Esophagus squamous epithelium (tissue), 5 donors: ENCODE measurements at regions not wholly inside any gene's neighbourhood (a gene's known extent, or its start where the extent isn't known, plus 50 kb on each side); places are given as distances from the start of the nearest gene placed in this dataset.

Experiments
- DNase-seq: peaks from one replicate; lab custom pipeline; 2025; lab: John Stamatoyannopoulos, UW
- H3K27ac ChIP-seq, 4 donors: fragments of 200-600 bp; sonication (generic); one replicate each; pipeline ENCODE4 v1.5.1; 2016 to 2019; ENCODE audit warnings: mild to moderate bottlenecking in 1 of 4
- H3K27me3 ChIP-seq, 4 donors: fragments of 200-600 bp; sonication (generic); 1 replicate in 3 of 4; 2 replicates in 1 of 4; pipeline versions ENCODE4 v1.5.1 to v1.6.0; 2017 to 2021; ENCODE audit warnings: antibody characterized with exemption in 1 of 4
- H3K36me3 ChIP-seq, 3 donors: fragments of 200-600 bp; sonication (generic); one replicate each; pipeline ENCODE4 v1.5.1; 2016 to 2019
- H3K4me1 ChIP-seq, 3 donors: fragments of 200-600 bp; sonication (generic); one replicate each; pipeline ENCODE4 v1.5.1; 2017 to 2019
- H3K4me3 ChIP-seq, 4 donors: fragments of 200-600 bp; sonication (generic); 1 replicate in 3 of 4; 2 replicates in 1 of 4; pipeline ENCODE4 v1.5.1; 2016 to 2019; ENCODE audit warnings: mild to moderate bottlenecking in 2 of 4, moderate library complexity in 1 of 4
- H3K9me3 ChIP-seq, 3 donors: fragments of 200-600 bp; sonication (generic); one replicate each; pipeline ENCODE4 v1.5.1; 2016 to 2019
- CTCF ChIP-seq, 6 experiments: fragments of 450-650 bp in 4 of 6; fragments of 200-600 bp in 2 of 6; sonication (generic) in 2 of 6; IDR thresholded peaks; one replicate each; pipeline ENCODE4 v1.5.1; 2016 to 2019; ENCODE audit warnings: antibody characterized with exemption in 6 of 6, mild to moderate bottlenecking in 4 of 6, moderate library complexity in 4 of 6
- POLR2A ChIP-seq, 4 donors: fragments of 450-650 bp; IDR thresholded peaks; one replicate each; pipeline ENCODE4 v1.6.1; 2017; ENCODE audit warnings: antibody characterized with exemption in 4 of 4, mild to moderate bottlenecking in 4 of 4, moderate library complexity in 3 of 4
- WGBS, 2 donors: methylation state at CpG; one replicate each; pipeline ENCODE4 v1.1.5; 2018; 5-methylcytosine and 5-hydroxymethylcytosine counted together
- intact Hi-C: fragments of 100-400 bp; cut with DNase I; formaldehyde crosslinking; loops from one replicate; pipeline ENCODE4 v1.15.0; 2022
- donor health status: DM: yes; HTN: yes; CAD: no.

GRCh38 chr3:154764856-154765640 is 315.1 kb upstream of the MME start:
- TF ChIP-seq CTCF (IDR thresholded peaks at IDR 0.05) (no peak), POLR2A (IDR thresholded peaks at IDR 0.05) (no peak)
- no peak overlapping the region for H3K4me3 ChIP-seq
- no peaks in the 10 kb centered on the region for H3K27me3 ChIP-seq
- intact Hi-C loops = loop anchor here (10.0 kb wide), 1 partner anchor 560 kb away; no protein-coding TSS in a partner anchor
- H3K27ac ChIP-seq = no peak overlapping the region
- no peaks in the 10 kb centered on the region for H3K9me3 ChIP-seq
- no peaks in the 10 kb centered on the region for H3K36me3 ChIP-seq
- 51 to 52% methylated on average over 3 of the region's 3 CpGs for whole genome bisulfite sequencing, 2 donors
- H3K4me1 ChIP-seq = no peaks in the 10 kb centered on the region
- no peak for DNase-seq

GRCh38 chr3:154762486-154762885 is 317.6 kb upstream of the MME start:
- no peak for DNase-seq
- Histone ChIP-seq H3K36me3 (no peaks in the 10 kb centered on the region), H3K9me3 (no peaks in the 10 kb centered on the region), H3K4me1 (no peaks in the 10 kb centered on the region), H3K4me3 (no peak overlapping the region), H3K27me3 (no peaks in the 10 kb centered on the region), H3K27ac (no peak overlapping the region)
- 76 to 88% methylated on average over 3 of the region's 3 CpGs for WGBS, 2 donors
- intact Hi-C loops = loop anchor here (10.0 kb wide), 1 partner anchor 562 kb away; no protein-coding TSS in a partner anchor
- TF ChIP-seq POLR2A (IDR thresholded peaks at IDR 0.05) (no peak), CTCF (IDR thresholded peaks at IDR 0.05) (no peak)

- H3K4me3 ChIP-seq = no peak overlapping the region
- H3K36me3 ChIP-seq = no peaks in the 10 kb centered on the region
- H3K27me3 ChIP-seq = no peaks in the 10 kb centered on the region
- whole genome bisulfite sequencing, 2 donors = 78 to 91% methylated on average over 3 of the region's 3 CpGs
- H3K4me1 ChIP-seq = no peaks in the 10 kb centered on the region
- no peak overlapping the region for H3K27ac ChIP-seq
- intact Hi-C loops = loop anchor here (10.0 kb wide), 1 partner anchor 565 kb away; no protein-coding TSS in a partner anchor
- H3K9me3 ChIP-seq = no peaks in the 10 kb centered on the region
- DNase-seq = no peak
- TF ChIP-seq CTCF (IDR thresholded peaks at IDR 0.05) (no peak), POLR2A (IDR thresholded peaks at IDR 0.05) (no peak)
Measured at GRCh38 chr3:154759966-154760365, 320.2 kb upstream of the MME start.

GRCh38 chr3:154758109-154758868 is 321.8 kb upstream of the MME start:
- no peaks in the 10 kb centered on the region for H3K27me3 ChIP-seq
- TF ChIP-seq CTCF (IDR thresholded peaks at IDR 0.05) (peak in 5 of 6 experiments; percentile 18 to 49 (median 35)), POLR2A (IDR thresholded peaks at IDR 0.05) (no peak)
- intact Hi-C loops = no loop called here
- no peaks in the 10 kb centered on the region for H3K4me1 ChIP-seq
- no peak overlapping the region for H3K27ac ChIP-seq
- WGBS, 2 donors = 7 to 11% methylated on average over 5 of the region's 5 CpGs
- no peaks in the 10 kb centered on the region for H3K9me3 ChIP-seq
- H3K36me3 ChIP-seq = no peaks in the 10 kb centered on the region
- H3K4me3 ChIP-seq = no peak overlapping the region
- DNase-seq = no peak

- Histone ChIP-seq H3K27ac (no peak overlapping the region), H3K36me3 (no peaks in the 10 kb centered on the region), H3K4me3 (no peak overlapping the region), H3K9me3 (no peaks in the 10 kb centered on the region), H3K27me3 (no peaks in the 10 kb centered on the region), H3K4me1 (no peaks in the 10 kb centered on the region)
- TF ChIP-seq CTCF (IDR thresholded peaks at IDR 0.05) = no peak
- no peak for TF ChIP-seq POLR2A (IDR thresholded peaks at IDR 0.05)
- intact Hi-C loops = no loop called here
- DNase-seq = no peak
- 56 to 59% methylated on average over 1 of the region's 1 CpG for WGBS, 2 donors
Measured at GRCh38 chr3:154753101-154753500, 323.1 kb upstream of the GPR149 start.
